Stimulated activated naive CD8-positive, alpha-beta T cell treated with anti-CD3 and anti-CD28 coated beads, Interleukin-15, Interleukin-2, amounts not matched to agents 100 ng/mL and 50 ng/mL, for 24 hours (primary cell): ENCODE measurements at regions not wholly inside any gene's neighbourhood (a gene's known extent, or its start where the extent isn't known, plus 50 kb on each side); places are given as distances from the start of the nearest gene placed in this dataset.
"Not testable (repeated sequence)": the region's sequence is repeated elsewhere in the genome, so short reads cannot be mapped to it uniquely, and the experiment has no call there.

Experiments used
- H3K27ac Mint-ChIP-seq: one replicate; pipeline ENCODE4 v1.8.0; 2021; ENCODE audit warnings: mild to moderate bottlenecking, mixed read lengths
- H3K27me3 Mint-ChIP-seq: one replicate; pipeline ENCODE4 v1.8.0; 2021; ENCODE audit warnings: mixed read lengths
- H3K36me3 Mint-ChIP-seq: one replicate; pipeline ENCODE4 v1.8.0; 2021; ENCODE audit warnings: low read depth, mixed read lengths
- H3K4me1 Mint-ChIP-seq: one replicate; pipeline ENCODE4 v1.8.0; 2021; ENCODE audit warnings: low read depth, mixed read lengths
- H3K4me3 Mint-ChIP-seq: one replicate; pipeline ENCODE4 v1.8.0; 2021; ENCODE audit warnings: mild to moderate bottlenecking, mixed read lengths
- H3K9me3 Mint-ChIP-seq: one replicate; pipeline ENCODE4 v1.8.0; 2021; ENCODE audit warnings: mixed read lengths

GRCh38 chr4:153084224-153084979 lies 119.8 kb upstream of the TRIM2 start:
- Mint-ChIP-seq H3K27me3 (peaks cover 6% of the 10 kb centered on the region), H3K36me3 (no peaks in the 10 kb centered on the region), H3K4me1 (peaks cover 61% of the 10 kb centered on the region), H3K4me3 (no peak overlapping the region), H3K9me3 (no peaks in the 10 kb centered on the region), H3K27ac (no peak overlapping the region)

- peaks cover 6% of the 10 kb centered on the region for H3K27me3 Mint-ChIP-seq
- no peaks in the 10 kb centered on the region for H3K9me3 Mint-ChIP-seq
- H3K36me3 Mint-ChIP-seq = no peaks in the 10 kb centered on the region
- H3K4me1 Mint-ChIP-seq = peaks cover 54% of the 10 kb centered on the region
- H3K4me3 Mint-ChIP-seq = peak overlapping the region; percentile 9
- peak overlapping the region; percentile 45 for H3K27ac Mint-ChIP-seq
These were observed 119.1 kb upstream of the TRIM2 start for GRCh38 chr4:153084980-153085630.

GRCh38 chr4:153087671-153088194 lies 116.5 kb upstream of the TRIM2 start:
- no peak overlapping the region for H3K27ac Mint-ChIP-seq

GRCh38 chr4:153089742-153090141 lies 114.5 kb upstream of the TRIM2 start:
- Mint-ChIP-seq H3K27ac (no peak overlapping the region), H3K4me1 (peaks cover 17% of the 10 kb centered on the region), H3K27me3 (peaks cover 3% of the 10 kb centered on the region), H3K36me3 (no peaks in the 10 kb centered on the region), H3K9me3 (no peaks in the 10 kb centered on the region), H3K4me3 (no peak overlapping the region)

More at GRCh38 chr4:153087671-153088194, 116.5 kb upstream of the TRIM2 start:
- peaks cover 3% of the 10 kb centered on the region for H3K27me3 Mint-ChIP-seq
- H3K9me3 Mint-ChIP-seq = no peaks in the 10 kb centered on the region
- peaks cover 28% of the 10 kb centered on the region for H3K4me1 Mint-ChIP-seq
- H3K4me3 Mint-ChIP-seq = no peak overlapping the region
- no peaks in the 10 kb centered on the region for H3K36me3 Mint-ChIP-seq

- Mint-ChIP-seq H3K4me3 (no peak overlapping the region), H3K4me1 (peaks cover 14% of the 10 kb centered on the region), H3K9me3 (no peaks in the 10 kb centered on the region), H3K27me3 (peaks cover 3% of the 10 kb centered on the region), H3K36me3 (no peaks in the 10 kb centered on the region), H3K27ac (no peak overlapping the region)
These were observed 114.1 kb upstream of the TRIM2 start for GRCh38 chr4:153090181-153090580.

- H3K27me3 Mint-ChIP-seq = peaks cover under 1% of the 10 kb centered on the region
- no peak overlapping the region for H3K27ac Mint-ChIP-seq
- H3K9me3 Mint-ChIP-seq = no peaks in the 10 kb centered on the region
- H3K36me3 Mint-ChIP-seq = no peaks in the 10 kb centered on the region
- no peak overlapping the region for H3K4me3 Mint-ChIP-seq
- H3K4me1 Mint-ChIP-seq = peaks cover 7% of the 10 kb centered on the region
These were observed 113.4 kb upstream of the TRIM2 start for GRCh38 chr4:153090670-153091385.

GRCh38 chr4:153093396-153093795 lies 110.8 kb upstream of the TRIM2 start:
- no peaks in the 10 kb centered on the region for H3K36me3 Mint-ChIP-seq
- H3K27ac Mint-ChIP-seq = no peak overlapping the region
- no peak overlapping the region for H3K4me3 Mint-ChIP-seq
- peaks cover 6% of the 10 kb centered on the region for H3K4me1 Mint-ChIP-seq
- no peaks in the 10 kb centered on the region for H3K9me3 Mint-ChIP-seq
- H3K27me3 Mint-ChIP-seq = no peaks in the 10 kb centered on the region

- peaks cover 4% of the 10 kb centered on the region for H3K4me1 Mint-ChIP-seq
- H3K27me3 Mint-ChIP-seq = no peaks in the 10 kb centered on the region
- no peaks in the 10 kb centered on the region for H3K9me3 Mint-ChIP-seq
These were observed 110.4 kb upstream of the TRIM2 start for GRCh38 chr4:153093802-153094201.

GRCh38 chr4:153094435-153094834 lies 109.8 kb upstream of the TRIM2 start:
- Mint-ChIP-seq H3K36me3 (no peaks in the 10 kb centered on the region), H3K27ac (no peak overlapping the region), H3K9me3 (no peaks in the 10 kb centered on the region), H3K27me3 (no peaks in the 10 kb centered on the region), H3K4me3 (no peak overlapping the region), H3K4me1 (no peaks in the 10 kb centered on the region)

More at GRCh38 chr4:153093802-153094201, 110.4 kb upstream of the TRIM2 start:
- Mint-ChIP-seq H3K4me3 (no peak overlapping the region), H3K27ac (no peak overlapping the region), H3K36me3 (no peaks in the 10 kb centered on the region)

- Mint-ChIP-seq H3K4me1 (no peaks in the 10 kb centered on the region), H3K9me3 (no peaks in the 10 kb centered on the region), H3K27me3 (no peaks in the 10 kb centered on the region), H3K36me3 (no peaks in the 10 kb centered on the region), H3K4me3 (no peak overlapping the region), H3K27ac (no peak overlapping the region)
These were observed 108.6 kb upstream of the TRIM2 start for GRCh38 chr4:153095448-153096204.

GRCh38 chr4:153096344-153096743 lies 107.9 kb upstream of the TRIM2 start:
- Mint-ChIP-seq H3K27ac (no peak overlapping the region), H3K9me3 (no peaks in the 10 kb centered on the region), H3K4me1 (no peaks in the 10 kb centered on the region), H3K4me3 (no peak overlapping the region), H3K27me3 (no peaks in the 10 kb centered on the region), H3K36me3 (no peaks in the 10 kb centered on the region)

GRCh38 chr4:153098427-153098826 lies 105.8 kb upstream of the TRIM2 start:
- Mint-ChIP-seq H3K27ac (no peak overlapping the region), H3K27me3 (peaks cover 10% of the 10 kb centered on the region), H3K36me3 (no peaks in the 10 kb centered on the region), H3K4me3 (no peak overlapping the region), H3K9me3 (no peaks in the 10 kb centered on the region), H3K4me1 (no peaks in the 10 kb centered on the region)

- Mint-ChIP-seq H3K4me1 (no peaks in the 10 kb centered on the region), H3K4me3 (no peak overlapping the region), H3K9me3 (no peaks in the 10 kb centered on the region), H3K27me3 (peaks cover 10% of the 10 kb centered on the region), H3K27ac (no peak overlapping the region), H3K36me3 (no peaks in the 10 kb centered on the region)
These were observed 104.7 kb upstream of the TRIM2 start for GRCh38 chr4:153099391-153100140.

GRCh38 chr4:153106736-153107135 lies 97.5 kb upstream of the TRIM2 start:
- not testable (repeated sequence) for H3K27me3 Mint-ChIP-seq, H3K27ac Mint-ChIP-seq, H3K4me3 Mint-ChIP-seq, H3K36me3 Mint-ChIP-seq, H3K9me3 Mint-ChIP-seq
- H3K4me1 Mint-ChIP-seq = peaks cover 14% of the 10 kb centered on the region
